ENCODE measurements at regions not wholly inside any gene's neighbourhood (a gene's known extent, or its start where the extent isn't known, plus 50 kb on each side); places are given as distances from the start of the nearest gene placed in this dataset.
"Not testable (repeated sequence)": the region's sequence is repeated elsewhere in the genome, so short reads cannot be mapped to it uniquely, and the experiment has no call there.

DNA sequence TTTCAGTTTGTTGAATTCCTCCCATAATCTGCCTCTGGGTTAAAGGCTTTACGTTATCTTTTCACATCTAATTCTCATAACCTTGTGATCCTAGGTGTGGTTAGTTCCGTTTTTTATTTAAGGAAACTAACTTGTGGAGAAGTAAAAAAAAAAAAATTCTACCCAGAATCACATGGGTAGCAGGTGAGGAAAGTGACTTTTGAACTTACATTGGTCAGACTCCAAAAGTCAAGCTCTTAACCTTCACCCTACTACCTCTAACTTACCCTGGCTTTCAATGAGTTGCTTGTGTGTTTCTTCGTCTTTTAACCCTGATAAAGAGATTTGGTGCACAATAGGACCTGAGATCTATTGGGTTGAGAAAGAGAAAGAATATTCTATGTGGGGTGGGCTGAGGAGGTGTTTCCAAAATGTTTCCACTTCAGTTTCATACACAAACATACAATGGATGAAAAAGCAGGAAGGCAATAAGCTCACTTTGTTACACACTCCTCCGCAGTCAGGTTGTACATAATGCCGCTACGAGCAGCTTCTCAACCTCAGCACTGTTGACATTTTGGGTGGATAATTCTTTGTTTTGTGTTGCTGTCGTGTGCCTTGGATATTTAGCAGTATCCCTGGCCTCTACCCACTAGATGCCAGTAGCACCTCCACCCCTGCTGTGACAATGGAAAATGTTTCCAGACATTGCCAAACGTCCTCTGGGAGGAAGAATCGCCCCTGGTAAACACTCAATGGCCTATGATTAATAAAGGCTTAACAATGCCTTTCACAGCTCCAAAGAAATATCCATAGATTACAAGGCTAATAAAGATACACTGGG lies 193.0 kb upstream of the ZNF217 start:
- no peak overlapping the region for H3K4me3 Mint-ChIP-seq (ENCODE audit: low read depth)
- no peaks in the 10 kb centered on the region for H3K36me3 Mint-ChIP-seq (ENCODE audit: low read depth)
- H3K27ac Mint-ChIP-seq = no peak overlapping the region
- no peaks in the 10 kb centered on the region for H3K27me3 Mint-ChIP-seq (ENCODE audit: low read depth)
- peaks cover 30% of the 10 kb centered on the region for H3K4me1 Mint-ChIP-seq (ENCODE audit: low read depth)
- H3K9me3 Mint-ChIP-seq = no peaks in the 10 kb centered on the region
- no peak for DNase-seq (ENCODE audit: low spot score)
- intact Hi-C loops (cut with micrococcal nuclease) = no loop called here

DNA sequence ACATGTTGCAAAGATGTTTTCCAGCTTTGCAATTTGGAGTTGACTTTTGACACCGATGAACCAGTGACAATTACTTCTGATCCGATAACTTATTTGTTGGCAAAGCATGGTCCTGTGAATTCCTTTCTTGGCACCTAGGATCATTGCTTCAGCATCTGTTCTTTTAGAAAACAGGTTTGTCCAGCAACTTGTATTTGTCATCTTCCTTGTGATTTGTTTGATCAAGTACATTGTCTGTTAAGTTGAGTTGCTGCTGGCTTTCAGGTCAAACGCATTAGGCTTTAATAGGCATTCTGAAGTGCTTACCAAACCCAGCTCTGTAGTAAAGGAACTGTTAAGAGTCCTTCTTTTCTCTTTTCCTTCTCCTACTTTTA lies 192.4 kb upstream of the ZNF217 start:
- no peak for DNase-seq (ENCODE audit: low spot score)
- H3K27me3 Mint-ChIP-seq (ENCODE audit: low read depth) = no peaks in the 10 kb centered on the region
- H3K4me1 Mint-ChIP-seq (ENCODE audit: low read depth) = peaks cover 29% of the 10 kb centered on the region
- intact Hi-C loops (cut with micrococcal nuclease) = no loop called here
- no peak overlapping the region for H3K27ac Mint-ChIP-seq
- H3K4me3 Mint-ChIP-seq (ENCODE audit: low read depth) = no peak overlapping the region
- no peaks in the 10 kb centered on the region for H3K36me3 Mint-ChIP-seq (ENCODE audit: low read depth)
- H3K9me3 Mint-ChIP-seq = no peaks in the 10 kb centered on the region

DNA sequence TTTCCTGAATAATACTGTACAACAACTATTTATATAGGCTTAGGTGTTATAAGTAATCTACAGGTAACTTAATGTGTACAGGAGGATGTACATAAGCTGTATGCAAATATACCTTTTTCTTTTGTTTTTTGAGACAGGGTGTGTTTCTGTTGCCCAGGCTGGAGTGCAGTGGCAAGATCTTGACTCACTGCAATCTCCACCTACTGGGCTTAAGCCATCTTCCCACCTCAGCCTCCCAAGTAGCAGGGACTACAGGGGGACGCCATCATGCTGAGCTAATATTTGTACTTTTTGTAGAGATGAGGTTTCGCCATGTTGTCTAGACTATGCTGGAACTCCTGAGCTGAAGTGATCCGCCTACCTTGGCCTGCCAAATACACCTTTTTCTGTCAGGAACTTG lies 191.7 kb upstream of the ZNF217 start:
- H3K36me3 Mint-ChIP-seq (ENCODE audit: low read depth) = no peaks in the 10 kb centered on the region
- H3K9me3 Mint-ChIP-seq = no peaks in the 10 kb centered on the region
- H3K27me3 Mint-ChIP-seq (ENCODE audit: low read depth) = no peaks in the 10 kb centered on the region
- H3K4me3 Mint-ChIP-seq (ENCODE audit: low read depth) = no peak overlapping the region
- DNase-seq (ENCODE audit: low spot score) = no peak
- peaks cover 25% of the 10 kb centered on the region for H3K4me1 Mint-ChIP-seq (ENCODE audit: low read depth)
- no peak overlapping the region for H3K27ac Mint-ChIP-seq
- intact Hi-C loops (cut with micrococcal nuclease) = no loop called here

DNA sequence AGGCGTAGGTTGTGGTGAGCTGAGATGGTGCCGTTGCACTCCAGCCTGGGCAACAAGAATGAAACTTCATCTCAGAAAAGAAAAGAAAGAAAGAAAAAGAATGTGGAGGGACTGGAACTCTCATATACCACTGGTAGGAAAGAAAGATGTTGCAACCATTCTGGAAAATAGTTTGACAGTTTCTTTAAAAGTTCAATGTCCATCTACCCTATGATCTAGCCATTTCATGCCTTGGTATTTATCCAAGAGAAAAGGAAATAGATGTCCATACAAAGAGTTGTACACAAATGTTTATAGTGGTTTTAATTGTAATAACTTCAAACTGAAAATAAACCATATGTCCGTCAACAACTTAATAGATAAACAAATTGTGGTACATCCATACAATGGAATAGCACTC lies 190.1 kb upstream of the ZNF217 start:
- H3K4me3 Mint-ChIP-seq (ENCODE audit: low read depth) = no peak overlapping the region
- H3K27ac Mint-ChIP-seq = no peak overlapping the region
- no peak for DNase-seq (ENCODE audit: low spot score)
- H3K36me3 Mint-ChIP-seq (ENCODE audit: low read depth) = no peaks in the 10 kb centered on the region
- no peaks in the 10 kb centered on the region for H3K27me3 Mint-ChIP-seq (ENCODE audit: low read depth)
- intact Hi-C loops (cut with micrococcal nuclease) = no loop called here
- H3K9me3 Mint-ChIP-seq = no peaks in the 10 kb centered on the region
- peaks cover 18% of the 10 kb centered on the region for H3K4me1 Mint-ChIP-seq (ENCODE audit: low read depth)

DNA sequence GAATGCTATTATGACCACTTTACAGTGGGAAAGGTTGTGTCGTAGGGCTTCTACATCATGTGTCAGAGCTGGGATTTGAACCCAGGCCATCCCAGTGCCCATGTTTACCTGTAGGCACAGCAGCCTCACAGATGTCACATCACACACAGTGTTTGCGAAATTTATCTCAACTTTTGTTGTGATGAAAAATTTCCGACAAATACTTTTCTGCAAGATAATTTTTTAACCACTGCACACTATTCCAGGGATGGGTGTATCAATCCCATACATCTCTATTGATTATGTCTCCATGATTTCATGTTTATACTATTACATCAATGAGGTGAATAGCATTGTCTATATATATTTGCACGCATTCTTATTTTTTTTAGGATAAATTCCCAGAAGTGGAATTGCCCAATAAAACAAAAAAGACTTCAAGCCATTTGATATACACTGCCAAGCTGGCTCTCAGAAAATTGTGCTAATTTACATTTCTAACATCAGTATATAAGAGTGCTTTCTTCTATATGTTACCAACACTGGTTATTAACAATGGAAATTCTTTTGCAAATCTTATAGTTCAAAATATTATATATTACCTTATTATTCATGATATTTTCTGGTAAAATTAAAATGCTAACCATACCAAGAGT lies 189.1 kb upstream of the ZNF217 start:
- Mint-ChIP-seq H3K4me3 (ENCODE audit: low read depth) (no peak overlapping the region), H3K27me3 (ENCODE audit: low read depth) (no peaks in the 10 kb centered on the region), H3K36me3 (ENCODE audit: low read depth) (no peaks in the 10 kb centered on the region), H3K27ac (no peak overlapping the region), H3K4me1 (ENCODE audit: low read depth) (peaks cover 15% of the 10 kb centered on the region), H3K9me3 (no peaks in the 10 kb centered on the region)
- intact Hi-C loops (cut with micrococcal nuclease) = no loop called here
- DNase-seq (ENCODE audit: low spot score) = no peak

DNA sequence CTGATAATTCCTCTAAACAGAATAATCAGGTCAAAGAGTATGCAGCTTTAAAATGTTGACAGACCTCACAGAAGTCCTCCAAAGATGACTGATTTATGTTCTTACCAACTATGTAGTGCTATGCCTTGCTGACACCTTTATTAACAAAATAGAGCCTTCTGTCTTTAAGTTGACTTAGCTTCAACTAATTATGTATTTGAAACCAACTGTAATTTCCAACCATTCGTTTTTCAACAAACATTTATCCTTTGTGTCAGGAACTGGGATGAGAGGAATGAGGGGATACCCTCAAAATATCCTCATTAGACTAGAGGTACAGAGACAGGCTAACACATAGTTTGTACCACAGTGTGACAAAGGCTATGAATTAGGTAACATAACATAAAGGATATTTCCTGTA lies 186.2 kb upstream of the ZNF217 start:
- intact Hi-C loops (cut with micrococcal nuclease) = no loop called here

DNA sequence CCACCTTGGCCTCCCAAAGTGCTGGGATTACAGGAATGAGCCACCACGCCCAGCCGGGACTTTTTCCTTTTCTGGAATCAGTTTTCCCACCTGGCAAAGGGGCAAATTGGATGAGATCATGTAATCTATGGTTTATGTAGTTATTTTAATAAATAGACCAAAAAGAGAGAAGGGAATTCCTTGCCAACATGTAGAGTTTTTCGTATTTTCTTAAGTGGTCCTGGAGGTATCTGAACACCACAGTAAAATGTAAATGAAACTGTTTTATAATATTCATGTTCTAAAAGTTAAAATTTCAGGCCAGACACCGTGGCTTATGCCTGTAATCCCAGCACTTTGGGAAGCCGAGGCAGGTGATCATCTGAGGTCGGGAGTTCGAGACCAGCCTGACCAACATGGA lies 185.1 kb upstream of the ZNF217 start:
- no peak for DNase-seq (ENCODE audit: low spot score)
- H3K9me3 Mint-ChIP-seq = no peaks in the 10 kb centered on the region
- intact Hi-C loops (cut with micrococcal nuclease) = no loop called here
- no peak overlapping the region for H3K4me3 Mint-ChIP-seq (ENCODE audit: low read depth)
- peaks cover 4% of the 10 kb centered on the region for H3K4me1 Mint-ChIP-seq (ENCODE audit: low read depth)
- H3K36me3 Mint-ChIP-seq (ENCODE audit: low read depth) = no peaks in the 10 kb centered on the region
- H3K27me3 Mint-ChIP-seq (ENCODE audit: low read depth) = no peaks in the 10 kb centered on the region
- no peak overlapping the region for H3K27ac Mint-ChIP-seq

More for the DNA sequence above, 186.2 kb upstream of the ZNF217 start:
- Mint-ChIP-seq H3K4me3 (ENCODE audit: low read depth) (no peak overlapping the region), H3K36me3 (ENCODE audit: low read depth) (no peaks in the 10 kb centered on the region), H3K27ac (no peak overlapping the region), H3K27me3 (ENCODE audit: low read depth) (no peaks in the 10 kb centered on the region), H3K4me1 (ENCODE audit: low read depth) (no peaks in the 10 kb centered on the region), H3K9me3 (no peaks in the 10 kb centered on the region)
- no peak for DNase-seq (ENCODE audit: low spot score)

DNA sequence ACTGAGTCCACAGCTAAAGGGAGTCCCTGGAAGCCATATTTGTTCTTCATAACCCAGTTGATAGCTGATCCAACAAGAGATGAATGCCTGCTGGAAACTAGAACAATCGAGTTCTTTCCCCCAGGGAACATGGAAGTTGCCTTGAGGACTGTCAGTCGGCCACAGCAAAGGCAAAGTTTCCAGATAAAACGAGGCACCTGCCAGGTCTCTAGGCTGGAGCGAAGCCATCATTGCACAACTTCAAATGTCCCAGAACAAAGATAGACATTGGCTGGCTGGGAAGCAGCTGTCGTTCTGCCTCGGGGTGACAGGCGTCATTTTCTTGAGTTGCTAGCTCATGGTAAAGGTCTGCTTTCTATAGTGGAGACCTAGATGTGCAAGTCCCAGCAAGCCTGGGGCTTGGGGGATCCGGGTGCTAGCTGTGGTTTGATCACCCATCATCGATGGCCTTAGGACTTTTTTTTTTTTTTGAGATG lies 184.4 kb upstream of the ZNF217 start:
- Mint-ChIP-seq H3K4me3 (ENCODE audit: low read depth) (no peak overlapping the region), H3K36me3 (ENCODE audit: low read depth) (no peaks in the 10 kb centered on the region), H3K27ac (no peak overlapping the region), H3K9me3 (no peaks in the 10 kb centered on the region), H3K27me3 (ENCODE audit: low read depth) (no peaks in the 10 kb centered on the region), H3K4me1 (ENCODE audit: low read depth) (peaks cover 5% of the 10 kb centered on the region)
- DNase-seq (ENCODE audit: low spot score) = no peak
- intact Hi-C loops (cut with micrococcal nuclease) = no loop called here

DNA sequence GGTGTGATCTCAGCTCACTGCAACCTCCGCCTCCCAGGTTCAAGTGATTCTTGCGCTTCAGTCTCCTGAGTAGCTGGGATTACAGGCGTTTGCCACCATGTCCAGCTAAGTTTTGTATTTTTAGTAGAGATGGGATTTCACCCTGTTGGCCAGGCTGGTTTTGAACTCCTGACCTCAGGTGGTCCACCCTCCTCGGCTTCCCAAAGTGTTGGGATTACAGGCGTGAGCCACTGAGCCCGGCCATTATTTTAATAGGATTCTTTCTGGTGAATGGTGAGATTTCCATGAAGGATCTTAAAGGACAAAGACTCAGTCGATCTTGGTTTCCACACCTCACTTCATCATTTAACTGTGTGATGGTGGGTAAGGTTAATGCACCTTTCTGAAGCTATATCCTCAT lies 183.8 kb upstream of the ZNF217 start:
- intact Hi-C loops (cut with micrococcal nuclease); H3K27ac Mint-ChIP-seq: not testable (repeated sequence)

DNA sequence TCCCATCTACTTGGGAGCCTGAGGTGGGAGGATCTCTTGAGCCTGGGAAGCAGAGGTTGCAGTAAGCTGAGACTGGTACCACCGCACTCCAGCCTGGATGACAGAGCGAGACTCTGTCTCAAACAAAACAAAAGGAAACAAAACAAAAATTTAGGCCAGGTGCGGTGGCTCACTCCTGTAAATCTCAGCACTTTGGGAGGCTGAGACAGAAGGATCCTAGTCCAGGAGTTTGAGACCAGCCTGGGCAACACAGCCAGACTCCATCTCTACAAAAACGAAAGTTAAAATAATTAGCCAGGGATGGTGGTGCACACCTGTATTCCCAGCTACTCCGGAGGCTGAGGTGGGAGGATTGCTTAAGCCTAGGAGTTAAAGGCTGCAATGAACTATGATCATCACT lies 183.2 kb upstream of the ZNF217 start:
- no peak overlapping the region for H3K4me3 Mint-ChIP-seq (ENCODE audit: low read depth)
- no peak for DNase-seq (ENCODE audit: low spot score)
- no peaks in the 10 kb centered on the region for H3K27me3 Mint-ChIP-seq (ENCODE audit: low read depth)
- H3K9me3 Mint-ChIP-seq = no peaks in the 10 kb centered on the region
- no peaks in the 10 kb centered on the region for H3K36me3 Mint-ChIP-seq (ENCODE audit: low read depth)
- H3K4me1 Mint-ChIP-seq (ENCODE audit: low read depth) = peaks cover 5% of the 10 kb centered on the region
- intact Hi-C loops (cut with micrococcal nuclease) = no loop called here
- no peak overlapping the region for H3K27ac Mint-ChIP-seq

More for the DNA sequence above, 183.8 kb upstream of the ZNF217 start:
- H3K4me3 Mint-ChIP-seq (ENCODE audit: low read depth); H3K36me3 Mint-ChIP-seq (ENCODE audit: low read depth); H3K27me3 Mint-ChIP-seq (ENCODE audit: low read depth); H3K9me3 Mint-ChIP-seq; DNase-seq (ENCODE audit: low spot score); H3K4me1 Mint-ChIP-seq (ENCODE audit: low read depth): not testable (repeated sequence)

DNA sequence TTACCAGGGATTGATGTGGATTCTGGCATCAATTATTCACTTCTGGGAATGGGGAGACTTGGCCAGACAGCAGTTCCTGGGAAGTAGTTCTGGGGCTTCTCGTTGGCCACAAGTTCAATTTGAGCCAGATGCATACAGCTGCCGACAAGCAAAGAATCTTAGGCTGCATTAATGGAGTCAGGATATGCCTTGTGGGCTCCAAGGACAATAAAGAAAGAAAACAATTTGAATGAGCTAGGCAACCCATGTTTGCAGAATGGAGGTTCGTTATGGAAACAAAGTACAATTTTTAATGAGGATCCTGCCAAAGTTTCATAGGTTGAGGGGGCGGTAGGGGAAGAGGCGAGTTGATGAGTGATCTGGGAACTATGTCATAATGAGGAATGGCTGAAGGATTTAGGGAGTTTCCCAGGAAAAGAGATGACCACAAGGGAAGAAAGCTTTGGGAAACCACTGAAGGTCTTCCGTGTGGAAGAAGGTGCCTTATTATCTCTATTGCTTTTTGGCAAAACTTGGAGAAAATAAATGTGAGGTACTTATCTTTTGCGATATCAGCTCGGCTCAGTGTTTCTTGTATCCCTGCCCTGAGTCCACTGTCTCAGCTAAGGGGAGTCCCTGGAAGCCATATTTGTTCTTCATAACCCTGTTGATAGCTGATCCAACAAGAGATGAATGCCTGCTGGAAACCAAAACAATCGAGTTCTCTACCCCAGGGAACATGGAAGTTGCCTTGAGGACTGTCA lies 181.0 kb upstream of the ZNF217 start:
- H3K27me3 Mint-ChIP-seq (ENCODE audit: low read depth) = no peaks in the 10 kb centered on the region

DNA sequence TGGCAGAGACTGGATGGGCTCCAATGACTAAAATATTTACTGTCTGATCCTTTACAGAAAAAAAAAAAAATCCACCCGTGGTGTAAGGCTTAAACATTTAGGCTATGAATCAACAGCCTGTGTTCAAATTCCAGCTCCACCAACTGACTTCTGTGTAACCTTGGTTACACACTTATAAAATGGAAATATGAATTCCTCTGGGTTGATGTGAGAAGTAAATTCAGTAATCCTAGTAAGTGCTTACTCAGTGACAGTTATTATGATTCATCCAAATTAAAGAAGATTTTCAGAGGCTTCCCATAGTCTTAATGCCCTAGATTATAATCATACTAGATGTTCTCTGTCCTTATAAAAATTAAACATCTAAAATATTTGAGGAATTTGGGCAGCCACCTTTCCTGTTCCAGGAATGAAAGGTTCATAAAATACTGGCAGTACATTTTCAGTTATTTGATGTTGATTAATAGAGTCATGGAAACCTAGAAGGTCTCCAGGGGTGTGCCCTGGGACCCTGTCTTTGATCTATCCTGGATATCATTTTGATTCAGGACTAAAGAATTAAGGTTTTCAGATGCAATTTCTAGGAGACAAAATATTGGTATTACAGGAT lies 180.3 kb upstream of the ZNF217 start:
- Mint-ChIP-seq H3K27ac (no peak overlapping the region), H3K36me3 (ENCODE audit: low read depth) (no peaks in the 10 kb centered on the region), H3K9me3 (no peaks in the 10 kb centered on the region), H3K27me3 (ENCODE audit: low read depth) (no peaks in the 10 kb centered on the region), H3K4me3 (ENCODE audit: low read depth) (no peak overlapping the region), H3K4me1 (ENCODE audit: low read depth) (peaks cover 5% of the 10 kb centered on the region)
- intact Hi-C loops (cut with micrococcal nuclease) = no loop called here
- DNase-seq (ENCODE audit: low spot score) = no peak

More for the DNA sequence above, 181.0 kb upstream of the ZNF217 start:
- Mint-ChIP-seq H3K36me3 (ENCODE audit: low read depth) (no peaks in the 10 kb centered on the region), H3K4me3 (ENCODE audit: low read depth) (no peak overlapping the region), H3K4me1 (ENCODE audit: low read depth) (peaks cover 5% of the 10 kb centered on the region), H3K9me3 (no peaks in the 10 kb centered on the region), H3K27ac (no peak overlapping the region)
- no peak for DNase-seq (ENCODE audit: low spot score)
- intact Hi-C loops (cut with micrococcal nuclease) = no loop called here
